Panc1 (cell line): ENCODE measurements at regions not wholly inside any gene's neighbourhood (a gene's known extent, or its start where the extent isn't known, plus 50 kb on each side); places are given as distances from the start of the nearest gene placed in this dataset.
"Not testable (repeated sequence)": the region's sequence is repeated elsewhere in the genome, so short reads cannot be mapped to it uniquely, and the experiment has no call there.

Experiments
- ATAC-seq: fragments of 200-7000 bp; cut with Tn5 transposase; 2 replicates; pipeline ENCODE4 v1.9.1; 2020; ENCODE audit warnings: mild to moderate bottlenecking, moderate library complexity
- BruUV-seq: library from RNA; stranded (reverse); fragments of 400-500 nt; replicated peaks from 2 replicates; lab custom pipeline; 2021; lab: Mats Ljungman, UMichigan
- CTCF ChIA-PET: fragments of 300-600 bp; sonication (Branson Sonifier 250); formaldehyde crosslinking; loops from one replicate; lab custom pipeline; 2022; ENCODE audit warnings: antibody characterized with exemption; lab: Charles Lee
- POLR2A ChIA-PET: fragments of 300-600 bp; sonication (Branson Sonifier 250); formaldehyde crosslinking; loops from one replicate; lab custom pipeline; 2022; ENCODE audit warnings: antibody characterized with exemption; lab: Charles Lee
- DNase-seq: peaks from one replicate; pipeline ENCODE4 v3.0.0-alpha.2; 2010; ENCODE audit warnings: low read depth, low spot score
- H3K27ac ChIP-seq: 2 replicates; pipeline ENCODE4 v1.5.1; 2011; ENCODE audit warnings: mild to moderate bottlenecking, low read length, inconsistent platforms
- H3K27me3 ChIP-seq: fragments of 200-500 bp; sonication (Bioruptor generic); 2 replicates; pipeline ENCODE4 v1.6.0; 2014; ENCODE audit warnings: low read length, inconsistent platforms; ENCODE audit not compliant: control insufficient read depth, insufficient read depth
- H3K36me3 ChIP-seq: fragments of 200-500 bp; sonication (Bioruptor generic); 2 replicates; pipeline ENCODE4 v1.5.1; 2014; ENCODE audit warnings: inconsistent platforms, mild to moderate bottlenecking, low read length, moderate library complexity; ENCODE audit not compliant: control insufficient read depth, insufficient read depth
- H3K4me1 ChIP-seq: 2 replicates; pipeline ENCODE4 v1.5.1; 2011; ENCODE audit warnings: inconsistent platforms, mild to moderate bottlenecking, low read length, moderate library complexity; ENCODE audit not compliant: control insufficient read depth, insufficient read depth
- H3K4me3 ChIP-seq, 2 experiments: 2 replicates each; pipeline ENCODE4 v1.5.1; 2011 to 2012; ENCODE audit warnings: low read depth in 2 of 2, low read length in 2 of 2, mild to moderate bottlenecking in 2 of 2, inconsistent platforms in 1 of 2, moderate library complexity in 1 of 2
- H3K9me3 ChIP-seq: fragments of 200-500 bp; sonication (Bioruptor generic); 2 replicates; pipeline ENCODE4 v1.5.1; 2014; ENCODE audit warnings: low read depth, mild to moderate bottlenecking, inconsistent platforms, low read length, moderate library complexity; ENCODE audit not compliant: control insufficient read depth, insufficient read depth
- CTCF ChIP-seq: fragments of 450-650 bp; IDR thresholded peaks from 2 replicates; pipeline ENCODE4 v1.5.1; 2017; ENCODE audit warnings: mild to moderate bottlenecking
- POLR2AphosphoS5 ChIP-seq: IDR thresholded peaks from 2 replicates; pipeline ENCODE4 v1.6.1; 2012; ENCODE audit warnings: mild to moderate bottlenecking, low read depth, low read length, moderate library complexity
- SIN3A ChIP-seq: IDR thresholded peaks from 2 replicates; pipeline ENCODE4 v1.6.1; 2012; ENCODE audit warnings: low read depth, mild to moderate bottlenecking, low read length, moderate library complexity, borderline replicate concordance; ENCODE audit not compliant: insufficient read depth
- TCF7L2 ChIP-seq: IDR thresholded peaks from 2 replicates; pipeline ENCODE4 v1.6.1; 2011; ENCODE audit warnings: mild to moderate bottlenecking, low read depth, low read length, inconsistent platforms
- in situ Hi-C: cut with HindIII; loops from 2 replicates; pipeline ENCODE4 v1.10.0; 2016; ENCODE audit warnings: low sequenced_read_pairs, low pct_unique_long_range_greater_than_20kb
- intact Hi-C: fragments of 100-400 bp; cut with micrococcal nuclease; formaldehyde crosslinking; loops from one replicate; pipeline ENCODE4 v1.10.0; 2022; ENCODE audit not compliant: unreplicated experiment
- TF ChIP-seq, protein P1 (sequence below), 2 experiments: IDR thresholded peaks; 2 replicates each; pipeline ENCODE4 v1.6.1; 2011 to 2012; ENCODE audit warnings: low read depth in 2 of 2, control low read depth in 1 of 2, low read length in 1 of 2, mild to moderate bottlenecking in 1 of 2, moderate library complexity in 1 of 2; ENCODE audit not compliant: insufficient read depth in 1 of 2

GRCh38 chr1:96144636-96145035 is 576.9 kb upstream of the PTBP2 start:
- intact Hi-C loops: no loop called here
- no peak for ATAC-seq
- ChIA-PET CTCF (no interaction called here), POLR2A (interaction anchor here (0.6 kb wide), 1 partner anchor 398 kb away, joined by 12 read pairs; no protein-coding TSS in a partner anchor)
- Histone ChIP-seq H3K4me1 (no peaks in the 10 kb centered on the region), H3K27ac (no peak overlapping the region), H3K9me3 (no peaks in the 10 kb centered on the region), H3K36me3 (no peaks in the 10 kb centered on the region), H3K4me3 (no peak overlapping the region), H3K27me3 (no peaks in the 10 kb centered on the region)
- TF ChIP-seq TCF7L2: no peak
- no peak for TF ChIP-seq POLR2AphosphoS5
- TF ChIP-seq, protein P1, sequence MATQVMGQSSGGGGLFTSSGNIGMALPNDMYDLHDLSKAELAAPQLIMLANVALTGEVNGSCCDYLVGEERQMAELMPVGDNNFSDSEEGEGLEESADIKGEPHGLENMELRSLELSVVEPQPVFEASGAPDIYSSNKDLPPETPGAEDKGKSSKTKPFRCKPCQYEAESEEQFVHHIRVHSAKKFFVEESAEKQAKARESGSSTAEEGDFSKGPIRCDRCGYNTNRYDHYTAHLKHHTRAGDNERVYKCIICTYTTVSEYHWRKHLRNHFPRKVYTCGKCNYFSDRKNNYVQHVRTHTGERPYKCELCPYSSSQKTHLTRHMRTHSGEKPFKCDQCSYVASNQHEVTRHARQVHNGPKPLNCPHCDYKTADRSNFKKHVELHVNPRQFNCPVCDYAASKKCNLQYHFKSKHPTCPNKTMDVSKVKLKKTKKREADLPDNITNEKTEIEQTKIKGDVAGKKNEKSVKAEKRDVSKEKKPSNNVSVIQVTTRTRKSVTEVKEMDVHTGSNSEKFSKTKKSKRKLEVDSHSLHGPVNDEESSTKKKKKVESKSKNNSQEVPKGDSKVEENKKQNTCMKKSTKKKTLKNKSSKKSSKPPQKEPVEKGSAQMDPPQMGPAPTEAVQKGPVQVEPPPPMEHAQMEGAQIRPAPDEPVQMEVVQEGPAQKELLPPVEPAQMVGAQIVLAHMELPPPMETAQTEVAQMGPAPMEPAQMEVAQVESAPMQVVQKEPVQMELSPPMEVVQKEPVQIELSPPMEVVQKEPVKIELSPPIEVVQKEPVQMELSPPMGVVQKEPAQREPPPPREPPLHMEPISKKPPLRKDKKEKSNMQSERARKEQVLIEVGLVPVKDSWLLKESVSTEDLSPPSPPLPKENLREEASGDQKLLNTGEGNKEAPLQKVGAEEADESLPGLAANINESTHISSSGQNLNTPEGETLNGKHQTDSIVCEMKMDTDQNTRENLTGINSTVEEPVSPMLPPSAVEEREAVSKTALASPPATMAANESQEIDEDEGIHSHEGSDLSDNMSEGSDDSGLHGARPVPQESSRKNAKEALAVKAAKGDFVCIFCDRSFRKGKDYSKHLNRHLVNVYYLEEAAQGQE (IDR thresholded peaks at IDR 0.05; ENCODE audit: insufficient read depth in 1 of 2, low read depth in 2 of 2, low read length in 1 of 2): no peak
- TF ChIP-seq CTCF: no peak
- TF ChIP-seq SIN3A: no peak
- BruUV-seq: no TSS peak
- no peak for DNase-seq
- in situ Hi-C loops: no loop called here

DNA sequence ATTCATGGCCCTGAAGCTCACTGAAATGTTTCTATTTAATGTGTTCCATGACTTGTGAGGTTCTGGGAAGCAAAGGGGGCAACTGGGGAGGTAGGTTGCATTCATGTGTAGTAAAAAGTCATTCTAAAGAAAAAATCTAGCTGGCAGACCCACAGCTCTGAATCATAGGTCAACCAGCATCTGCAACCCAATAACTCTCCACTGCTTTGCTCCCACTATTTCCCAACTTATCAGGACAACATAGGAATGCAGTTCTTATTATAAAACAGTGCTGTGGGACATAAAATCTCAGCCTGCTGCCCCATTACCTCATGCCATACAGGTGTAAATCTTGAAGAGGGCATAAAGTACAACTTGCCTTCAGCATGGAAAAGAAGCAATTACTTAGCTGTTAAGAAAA is 576.1 kb upstream of the PTBP2 start:
- H3K27me3 ChIP-seq: no peaks in the 10 kb centered on the region
- intact Hi-C loops (no loop called here), in situ Hi-C loops (no loop called here)
- no peak overlapping the region for H3K4me3 ChIP-seq
- no peaks in the 10 kb centered on the region for H3K4me1 ChIP-seq
- ATAC-seq: no peak
- DNase-seq: no peak
- POLR2A ChIA-PET: no interaction called here
- no peaks in the 10 kb centered on the region for H3K9me3 ChIP-seq
- CTCF ChIA-PET: no interaction called here
- H3K27ac ChIP-seq: no peak overlapping the region
- no peaks in the 10 kb centered on the region for H3K36me3 ChIP-seq
- no peak for TF ChIP-seq POLR2AphosphoS5
- no peak for TF ChIP-seq TCF7L2
- TF ChIP-seq, protein P1 (IDR thresholded peaks at IDR 0.05; ENCODE audit: insufficient read depth in 1 of 2, low read depth in 2 of 2, low read length in 1 of 2): no peak
- TF ChIP-seq SIN3A: no peak
- no peak for TF ChIP-seq CTCF
- BruUV-seq: no TSS peak

DNA sequence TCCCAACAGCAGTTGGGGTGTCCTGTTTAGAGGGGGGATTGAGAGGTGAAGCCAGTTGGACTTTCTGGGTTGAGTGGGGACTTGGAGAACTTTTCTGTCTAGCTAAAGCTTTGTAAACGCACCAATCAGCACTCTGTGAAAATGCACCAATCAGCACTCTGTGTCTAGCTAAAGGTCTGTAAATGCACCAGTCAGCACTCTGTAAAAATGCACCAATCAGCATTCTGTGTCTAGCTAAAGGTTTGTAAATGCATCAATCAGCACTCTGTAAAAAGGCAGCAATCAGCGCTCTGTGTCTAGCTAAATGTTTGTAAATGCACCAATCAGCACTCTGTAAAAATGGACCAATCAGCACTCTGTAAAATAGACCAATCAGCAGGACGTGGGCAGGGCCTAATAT is 568.6 kb upstream of the PTBP2 start:
- DNase-seq, H3K27ac ChIP-seq, BruUV-seq, ATAC-seq, H3K4me3 ChIP-seq, H3K9me3 ChIP-seq, H3K4me1 ChIP-seq, H3K36me3 ChIP-seq, intact Hi-C loops, H3K27me3 ChIP-seq, CTCF ChIA-PET, POLR2A ChIA-PET, in situ Hi-C loops: not testable (repeated sequence)
